ENCODE measurements at regions not wholly inside any gene's neighbourhood (a gene's known extent, or its start where the extent isn't known, plus 50 kb on each side); places are given as distances from the start of the nearest gene placed in this dataset.
"Not testable (repeated sequence)": the region's sequence is repeated elsewhere in the genome, so short reads cannot be mapped to it uniquely, and the experiment has no call there.

GRCh38 chr14:105623178-105623577, 96.8 kb downstream of the TMEM121 start:
- DNase-seq = not testable (repeated sequence)

- not testable (repeated sequence) for DNase-seq
Observed at GRCh38 chr14:105624346-105624745, 98.0 kb downstream of the TMEM121 start.

GRCh38 chr14:105624749-105625434, 98.5 kb downstream of the TMEM121 start:
- DNase-seq = not testable (repeated sequence)

GRCh38 chr14:105625448-105625847, 99.1 kb downstream of the TMEM121 start:
- DNase-seq = not testable (repeated sequence)

GRCh38 chr14:105626111-105626510, 99.7 kb downstream of the TMEM121 start:
- not testable (repeated sequence) for DNase-seq

- not testable (repeated sequence) for DNase-seq
Observed at GRCh38 chr14:105626651-105627050, 100.3 kb downstream of the TMEM121 start.

- DNase-seq = not testable (repeated sequence)
Observed at GRCh38 chr14:105627287-105627686, 100.9 kb downstream of the TMEM121 start.

GRCh38 chr14:105627701-105628100, 101.3 kb downstream of the TMEM121 start:
- no peak for DNase-seq

GRCh38 chr14:105628126-105628525, 101.7 kb downstream of the TMEM121 start:
- not testable (repeated sequence) for DNase-seq

- not testable (repeated sequence) for DNase-seq
Observed at GRCh38 chr14:105628531-105629067, 102.2 kb downstream of the TMEM121 start.

GRCh38 chr14:105629091-105629885, 102.9 kb downstream of the TMEM121 start:
- DNase-seq = not testable (repeated sequence)

- no peak for DNase-seq
Observed at GRCh38 chr14:105629886-105630215, 103.5 kb downstream of the TMEM121 start.

- not testable (repeated sequence) for DNase-seq
Observed at GRCh38 chr14:105630293-105630934, 104.0 kb downstream of the TMEM121 start.

GRCh38 chr14:105630935-105631779, 104.8 kb downstream of the TMEM121 start:
- DNase-seq = not testable (repeated sequence)

GRCh38 chr14:105632010-105632409, 105.6 kb downstream of the TMEM121 start:
- no peak for DNase-seq

- DNase-seq = not testable (repeated sequence)
Observed at GRCh38 chr14:105633596-105633995, 107.2 kb downstream of the TMEM121 start.

GRCh38 chr14:105635560-105635959, 109.2 kb downstream of the TMEM121 start:
- no peak for DNase-seq

GRCh38 chr14:105636021-105636420, 109.6 kb downstream of the TMEM121 start:
- not testable (repeated sequence) for DNase-seq

- DNase-seq = no peak
Observed at GRCh38 chr14:105636935-105637334, 110.6 kb downstream of the TMEM121 start.

- DNase-seq = not testable (repeated sequence)
Observed at GRCh38 chr14:105637345-105637744, 111.0 kb downstream of the TMEM121 start.

GRCh38 chr14:105639969-105640931, 113.9 kb downstream of the TMEM121 start:
- not testable (repeated sequence) for DNase-seq
